Liver (tissue), 8 donors: ENCODE measurements at regions not wholly inside any gene's neighbourhood (a gene's known extent, or its start where the extent isn't known, plus 50 kb on each side); places are given as distances from the start of the nearest gene placed in this dataset.

ENCODE experiments used
- DNase-seq: peaks from one replicate; pipeline ENCODE4 v3.0.0-alpha.2; 2017; ENCODE audit warnings: low spot score
- H3K27ac ChIP-seq, 2 donors: one replicate each; pipeline ENCODE4 v1.7.0; 2013; ENCODE audit warnings: inconsistent platforms in 2 of 2, low read length in 2 of 2, control low read depth in 1 of 2, low read depth in 1 of 2, mild to moderate bottlenecking in 1 of 2
- H3K27me3 ChIP-seq, 4 donors: one replicate each; pipeline versions ENCODE4 v1.6.1 to v1.7.0; 2013; ENCODE audit warnings: low read length in 3 of 4, inconsistent platforms in 1 of 4, mild to moderate bottlenecking in 1 of 4, moderate library complexity in 1 of 4; ENCODE audit not compliant: control insufficient read depth in 4 of 4, insufficient read depth in 4 of 4
- H3K36me3 ChIP-seq, 4 donors: one replicate each; pipeline versions ENCODE4 v1.6.1 to v1.7.0; 2013; ENCODE audit warnings: low read length in 3 of 4, mild to moderate bottlenecking in 3 of 4, low read depth in 1 of 4, moderate library complexity in 1 of 4; ENCODE audit not compliant: control insufficient read depth in 4 of 4, insufficient read depth in 3 of 4
- H3K4me1 ChIP-seq, 4 donors: one replicate each; pipeline versions ENCODE4 v1.6.1 to v1.7.0; 2013; ENCODE audit warnings: low read length in 3 of 4, mild to moderate bottlenecking in 3 of 4, moderate library complexity in 1 of 4; ENCODE audit not compliant: control insufficient read depth in 4 of 4, insufficient read depth in 4 of 4
- H3K4me3 ChIP-seq, 3 donors: one replicate each; pipeline versions ENCODE4 v1.6.1 to v1.7.0; 2013; ENCODE audit warnings: low read length in 3 of 3, control low read depth in 1 of 3, low read depth in 1 of 3, mild to moderate bottlenecking in 1 of 3
- H3K9ac ChIP-seq, 2 donors: one replicate each; pipeline ENCODE4 v1.7.0; 2013; ENCODE audit warnings: low read length in 2 of 2, mild to moderate bottlenecking in 2 of 2, moderate library complexity in 2 of 2, control low read depth in 1 of 2, low read depth in 1 of 2
- H3K9me3 ChIP-seq, 4 donors: one replicate each; pipeline versions ENCODE4 v1.6.1 to v1.7.0; 2013; ENCODE audit warnings: low read length in 3 of 4; ENCODE audit not compliant: control insufficient read depth in 4 of 4
- ATF3 ChIP-seq: IDR thresholded peaks from 2 replicates; pipeline ENCODE4 v1.6.1; 2016; ENCODE audit warnings: antibody characterized with exemption
- CTCF ChIP-seq: fragments of 150-350 bp; IDR thresholded peaks from 2 replicates; pipeline ENCODE4 v1.5.1; 2017; ENCODE audit warnings: improper control_type of control experiment, low read depth, low read length; ENCODE audit not compliant: missing input control
- EGR1 ChIP-seq, 2 donors: IDR thresholded peaks; 2 replicates each; pipeline ENCODE4 v1.6.1; 2016 to 2018; ENCODE audit warnings: antibody characterized with exemption in 2 of 2, low read depth in 2 of 2
- FOXA1 ChIP-seq: IDR thresholded peaks from 2 replicates; pipeline ENCODE4 v1.6.1; 2016; ENCODE audit warnings: antibody characterized with exemption
- FOXA2 ChIP-seq: IDR thresholded peaks from 2 replicates; pipeline ENCODE4 v1.6.1; 2016; ENCODE audit warnings: antibody characterized with exemption
- GABPA ChIP-seq, 2 donors: IDR thresholded peaks in 1 of 2; conservative IDR thresholded peaks in 1 of 2; 2 replicates each; pipeline ENCODE4 v1.6.1; 2016; ENCODE audit warnings: antibody characterized with exemption in 2 of 2, mild to moderate bottlenecking in 1 of 2, moderate library complexity in 1 of 2
- HNF4A ChIP-seq, 2 donors: conservative IDR thresholded peaks; 2 replicates each; pipeline ENCODE4 v1.6.1; 2016; ENCODE audit warnings: antibody characterized with exemption in 2 of 2, mild to moderate bottlenecking in 2 of 2
- HNF4G ChIP-seq: IDR thresholded peaks from 2 replicates; pipeline ENCODE4 v1.6.1; 2016; ENCODE audit warnings: antibody characterized with exemption
- JUND ChIP-seq, 2 donors: IDR thresholded peaks; 2 replicates each; pipeline ENCODE4 v1.6.1; 2016; ENCODE audit warnings: antibody characterized with exemption in 2 of 2
- MAX ChIP-seq: IDR thresholded peaks from 2 replicates; pipeline ENCODE4 v1.6.1; 2016; ENCODE audit warnings: antibody characterized with exemption
- NR2F2 ChIP-seq: IDR thresholded peaks from 2 replicates; pipeline ENCODE4 v1.6.1; 2016; ENCODE audit warnings: antibody characterized with exemption
- RAD21 ChIP-seq, 2 donors: IDR thresholded peaks; 2 replicates each; pipeline ENCODE4 v1.6.1; 2016; ENCODE audit warnings: antibody characterized with exemption in 2 of 2, mild to moderate bottlenecking in 2 of 2
- REST ChIP-seq: IDR thresholded peaks from 2 replicates; pipeline ENCODE4 v1.6.1; 2016; ENCODE audit warnings: antibody characterized with exemption, mild to moderate bottlenecking
- RXRA ChIP-seq, 2 donors: IDR thresholded peaks; 2 replicates each; pipeline ENCODE4 v1.6.1; 2017 to 2018; ENCODE audit warnings: antibody characterized with exemption in 2 of 2, mild to moderate bottlenecking in 1 of 2
- SP1 ChIP-seq: IDR thresholded peaks from 2 replicates; pipeline ENCODE4 v1.6.1; 2018; ENCODE audit warnings: antibody characterized with exemption, mild to moderate bottlenecking
- TAF1 ChIP-seq: conservative IDR thresholded peaks from 2 replicates; pipeline ENCODE4 v1.6.1; 2016; ENCODE audit warnings: antibody characterized with exemption, mild to moderate bottlenecking
- YY1 ChIP-seq: IDR thresholded peaks from 2 replicates; pipeline ENCODE4 v1.6.1; 2016; ENCODE audit warnings: antibody characterized with exemption, mild to moderate bottlenecking
- ZBTB33 ChIP-seq: IDR thresholded peaks from 2 replicates; pipeline ENCODE4 v1.6.1; 2016; ENCODE audit warnings: antibody characterized with exemption
- WGBS: extraction: QIAGEN DNeasy Blood & Tissue Kit; methylation state at CpG from one replicate; pipeline ENCODE4 v1.1.7; 2013; 5-methylcytosine and 5-hydroxymethylcytosine counted together
- donor health status: healthy.
- donor health status: healthy.
- donor health status: healthy.
- donor health status: healthy.
- donor health status: healthy.

- Histone ChIP-seq H3K9me3 (no peaks in the 10 kb centered on the region), H3K4me3 (no peak overlapping the region), H3K4me1 (peaks cover 3 to 19% (median 10%) of the 10 kb centered on the region in 4 donors), H3K27ac (no peak overlapping the region), H3K36me3 (no peaks in the 10 kb centered on the region), H3K9ac (no peak overlapping the region), H3K27me3 (no peaks in the 10 kb centered on the region)
- TF ChIP-seq ZBTB33 (no peak), FOXA1 (no peak), RAD21 (IDR thresholded peaks at IDR 0.05) (no peak), GABPA (IDR thresholded peaks at IDR 0.05 in 1 of 2, conservative IDR thresholded peaks at IDR 0.05 in 1 of 2) (no peak), NR2F2 (no peak), HNF4G (no peak)
- WGBS = 52% methylated on average over 3 of the region's 3 CpGs
- no peak for DNase-seq
Measured at GRCh38 chr3:159619341-159619885, 369.2 kb upstream of the IL12A start.

- Histone ChIP-seq H3K4me3 (no peak overlapping the region), H3K4me1 (peaks cover 3 to 19% (median 10%) of the 10 kb centered on the region in 4 donors), H3K36me3 (no peaks in the 10 kb centered on the region), H3K9ac (no peak overlapping the region), H3K27ac (no peak overlapping the region), H3K9me3 (no peaks in the 10 kb centered on the region), H3K27me3 (no peaks in the 10 kb centered on the region)
- no peak for DNase-seq
- WGBS = 94% methylated on average over 1 of the region's 1 CpG
- TF ChIP-seq JUND (IDR thresholded peaks at IDR 0.05) (no peak), SP1 (no peak), RAD21 (IDR thresholded peaks at IDR 0.05) (no peak), CTCF (no peak), GABPA (IDR thresholded peaks at IDR 0.05 in 1 of 2, conservative IDR thresholded peaks at IDR 0.05 in 1 of 2) (no peak), NR2F2 (no peak), EGR1 (IDR thresholded peaks at IDR 0.05; ENCODE audit: low read depth in 2 of 2) (no peak), HNF4A (conservative IDR thresholded peaks at IDR 0.05) (no peak), FOXA1 (no peak), REST (no peak), ZBTB33 (no peak), TAF1 (no peak), MAX (no peak), RXRA (IDR thresholded peaks at IDR 0.05) (no peak), ATF3 (no peak), HNF4G (no peak), FOXA2 (no peak), YY1 (no peak)
Measured at GRCh38 chr3:159620281-159620680, 368.4 kb upstream of the IL12A start.
